Pancreas (tissue), 10 donors: ENCODE measurements at regions not wholly inside any gene's neighbourhood (a gene's known extent, or its start where the extent isn't known, plus 50 kb on each side); places are given as distances from the start of the nearest gene placed in this dataset.

Experiments used
- ATAC-seq, 4 donors: fragments of 200-7000 bp; cut with Tn5 transposase; one replicate each; pipeline versions ENCODE4 v1.8.0 to v1.9.1; 2020; ENCODE audit warnings: mild to moderate bottlenecking in 4 of 4, moderate library complexity in 4 of 4
- DNase-seq, 6 donors: peaks; one replicate each; pipeline ENCODE4 v3.0.0-alpha.2; 2020
- FAIRE-seq: peaks from 2 replicates; lab custom pipeline; 2012; peaks lifted over from hg19 to GRCh38; lab: Jason Lieb, UNC
- H3K27ac ChIP-seq, 4 donors: fragments of 200-600 bp; sonication (generic); 1 replicate in 3 of 4; 2 replicates in 1 of 4; pipeline versions ENCODE4 v1.5.0 to v1.8.0; 2020
- H3K27me3 ChIP-seq, 4 donors: fragments of 200-600 bp; one replicate each; pipeline ENCODE4 v1.8.0; 2021
- H3K36me3 ChIP-seq, 3 donors: fragments of 200-600 bp; sonication (generic) in 1 of 3; one replicate each; pipeline versions ENCODE4 v1.5.0 to v1.8.0; 2020 to 2021
- H3K4me1 ChIP-seq, 3 donors: fragments of 200-600 bp; one replicate each; pipeline ENCODE4 v1.8.0; 2021
- H3K4me3 ChIP-seq, 4 donors: fragments of 200-600 bp; sonication (generic) in 2 of 4; one replicate each; pipeline versions ENCODE4 v1.5.0 to v1.8.0; 2020 to 2021
- H3K9me3 ChIP-seq, 4 donors: fragments of 200-600 bp; one replicate each; pipeline ENCODE4 v1.8.0; 2021
- CTCF ChIP-seq, 4 donors: fragments of 200-600 bp; sonication (generic) in 3 of 4; IDR thresholded peaks; one replicate each; pipeline versions ENCODE4 v1.5.0 to v1.8.0; 2021; ENCODE audit warnings: antibody characterized with exemption in 4 of 4
- WGBS, 2 donors: extraction: QIAGEN DNeasy Blood & Tissue Kit; methylation state at CpG; one replicate each; pipeline ENCODE4 v1.1.7; 2013; 5-methylcytosine and 5-hydroxymethylcytosine counted together
- intact Hi-C, 3 donors: fragments of 100-400 bp; cut with DNase I; formaldehyde crosslinking; loops; one replicate each; pipeline versions ENCODE4 v1.11.1 to v1.14.2; 2022
- donor health status: healthy with polysubstance abuse.
- donor health status: DM: no; HTN: no; CAD: no; lungs with moderate emphysema.
- donor health status: DM: no; HTN: no; CAD: no.
- donor health status: control.
- donor health status: control.
- donor health status: Bipolar disorder and iron deficiency.
- donor health status: DM: yes; HTN: yes; CAD: no.
- donor health status: DM: no; HTN: no; CAD: no.
- donor health status: DM: no; HTN: no; CAD: no.
- donor health status: DM: yes; HTN: yes; CAD: no.

- Histone ChIP-seq H3K4me3 (no peak overlapping the region), H3K4me1 (no peaks in the 10 kb centered on the region), H3K36me3 (no peaks in the 10 kb centered on the region), H3K27me3 (peaks cover 0 to 17% (median 0%) of the 10 kb centered on the region in 4 donors), H3K9me3 (no peaks in the 10 kb centered on the region), H3K27ac (no peak overlapping the region)
- intact Hi-C loops, result no loop called here
- FAIRE-seq (no peak), ATAC-seq (no peak), DNase-seq (no peak)
- no peak for TF ChIP-seq CTCF (IDR thresholded peaks at IDR 0.05)
- WGBS, 2 donors, result 73 to 88% methylated on average over 6 of the region's 6 CpGs
These were observed 688.9 kb upstream of the AMOT start for GRCh38 chrX:113529426-113530013.

GRCh38 chrX:113522814-113523213, 682.2 kb upstream of the AMOT start:
- WGBS, 2 donors, result 47 to 59% methylated on average over 3 of the region's 3 CpGs
- peak; percentile 13 for FAIRE-seq
- H3K4me1 ChIP-seq, result no peaks in the 10 kb centered on the region
- intact Hi-C loops, result no loop called here
- no peak overlapping the region for H3K4me3 ChIP-seq
- DNase-seq, result no peak
- H3K9me3 ChIP-seq, result no peaks in the 10 kb centered on the region
- peak; percentile 80 to 88 (median 83) for ATAC-seq
- H3K27me3 ChIP-seq, result peaks cover 0 to 6% (median 0%) of the 10 kb centered on the region in 4 donors
- TF ChIP-seq CTCF (IDR thresholded peaks at IDR 0.05), result no peak
- no peaks in the 10 kb centered on the region for H3K36me3 ChIP-seq
- H3K27ac ChIP-seq, result no peak overlapping the region

- peak in 3 of 4 donors; percentile 44 to 66 (median 60) for ATAC-seq
- no peak for FAIRE-seq
- Histone ChIP-seq H3K4me3 (no peak overlapping the region), H3K27me3 (peaks cover 0 to 5% (median 0%) of the 10 kb centered on the region in 4 donors), H3K36me3 (no peaks in the 10 kb centered on the region), H3K27ac (no peak overlapping the region), H3K4me1 (no peaks in the 10 kb centered on the region), H3K9me3 (no peaks in the 10 kb centered on the region)
- DNase-seq, result no peak
- TF ChIP-seq CTCF (IDR thresholded peaks at IDR 0.05), result no peak
- intact Hi-C loops, result no loop called here
- WGBS, 2 donors, result 2 to 3% methylated on average over 2 of the region's 2 CpGs
These were observed 674.3 kb upstream of the AMOT start for GRCh38 chrX:113514906-113515305.

GRCh38 chrX:113512700-113513395, 672.2 kb upstream of the AMOT start:
- no peak for TF ChIP-seq CTCF (IDR thresholded peaks at IDR 0.05)
- no peak for FAIRE-seq
- H3K9me3 ChIP-seq, result no peaks in the 10 kb centered on the region
- intact Hi-C loops, result no loop called here
- H3K27ac ChIP-seq, result no peak overlapping the region
- peaks cover 0 to 5% (median 0%) of the 10 kb centered on the region in 4 donors for H3K27me3 ChIP-seq
- 59 to 74% methylated on average over 7 of the region's 7 CpGs for WGBS, 2 donors
- no peaks in the 10 kb centered on the region for H3K4me1 ChIP-seq
- no peaks in the 10 kb centered on the region for H3K36me3 ChIP-seq
- H3K4me3 ChIP-seq, result no peak overlapping the region
- ATAC-seq, result no peak
- DNase-seq, result no peak

DNA sequence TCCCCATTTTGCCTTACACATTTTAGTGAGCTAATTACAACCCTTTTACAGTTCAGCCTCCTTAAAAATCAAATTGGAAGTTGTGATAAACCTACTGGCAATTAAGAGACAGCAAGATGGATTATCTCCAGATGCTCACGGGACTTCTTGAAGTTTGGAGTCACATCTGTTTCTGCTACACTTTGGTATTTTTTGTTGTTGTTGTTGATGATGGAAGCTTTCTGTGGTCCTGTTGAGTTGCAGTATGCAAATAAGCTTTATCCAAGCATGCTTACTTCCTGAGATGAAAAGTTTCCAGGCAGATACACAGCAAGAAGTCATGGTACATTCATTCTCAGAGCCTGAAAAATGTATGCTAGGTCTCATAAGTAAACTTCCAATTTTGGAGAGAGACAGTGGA, 670.0 kb upstream of the AMOT start:
- TF ChIP-seq CTCF (IDR thresholded peaks at IDR 0.05), result no peak
- no peak for ATAC-seq
- no peak overlapping the region for H3K27ac ChIP-seq
- DNase-seq, result no peak
- FAIRE-seq, result no peak
- H3K36me3 ChIP-seq, result no peaks in the 10 kb centered on the region
- no peaks in the 10 kb centered on the region for H3K4me1 ChIP-seq
- intact Hi-C loops, result no loop called here
- H3K9me3 ChIP-seq, result no peaks in the 10 kb centered on the region
- H3K27me3 ChIP-seq, result peaks cover 0 to 5% (median 0%) of the 10 kb centered on the region in 4 donors
- H3K4me3 ChIP-seq, result no peak overlapping the region
- 53 to 81% methylated on average over 1 of the region's 1 CpG for WGBS, 2 donors
